ENCODE measurements at regions not wholly inside any gene's neighbourhood (a gene's known extent, or its start where the extent isn't known, plus 50 kb on each side); places are given as distances from the start of the nearest gene placed in this dataset.

DNA sequence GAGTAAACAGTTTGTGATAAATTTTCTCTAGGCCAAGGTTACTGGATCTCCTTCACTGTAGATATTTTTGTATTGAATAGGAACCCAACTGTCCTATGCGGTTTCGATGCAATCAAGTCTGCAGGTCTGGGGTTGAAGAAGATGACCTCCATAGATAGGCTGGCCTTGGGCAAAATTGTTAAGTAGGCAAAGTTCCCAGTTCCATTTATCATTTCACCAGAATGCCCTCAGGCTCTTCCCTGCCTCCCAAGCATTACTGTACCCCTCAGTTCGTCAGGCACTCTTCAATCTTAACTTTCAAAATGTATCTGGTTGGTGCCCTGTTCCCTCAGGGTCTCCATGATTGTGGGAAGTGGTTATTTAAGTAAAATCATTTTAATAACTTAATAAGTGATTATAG, 1802.9 kb upstream of the WWC1 start:
- Histone ChIP-seq H3F3A (ENCODE audit: insufficient read depth) (no peaks in the 10 kb centered on the region), H3K27me3 (ENCODE audit: low read length) (no peaks in the 10 kb centered on the region), H3K79me2 (ENCODE audit: insufficient read depth, low read length) (no peaks in the 10 kb centered on the region), H3K36me3 (ENCODE audit: low read length) (no peaks in the 10 kb centered on the region), H3K4me2 (ENCODE audit: low read depth, low read length, poor library complexity, severe bottlenecking) (no peak overlapping the region), H3K9ac (ENCODE audit: low read length) (no peak overlapping the region), H3K9me3 (ENCODE audit: insufficient read depth, low read length) (no peaks in the 10 kb centered on the region), H4K20me1 (ENCODE audit: low read depth, low read length) (no peaks in the 10 kb centered on the region), H3K4me3 (ENCODE audit: insufficient read depth, low read length, poor library complexity, severe bottlenecking) (no peak overlapping the region), H2AFZ (ENCODE audit: low read depth, low read length, severe bottlenecking) (no peak overlapping the region), H3K9me2 (replicated peaks; ENCODE audit: insufficient read depth, low read length) (no peaks in the 10 kb centered on the region), H3K27ac (ENCODE audit: low read depth, low read length) (no peak overlapping the region)
- TF ChIP-seq EZH2phosphoT487 (conservative IDR thresholded peaks at IDR 0.05; ENCODE audit: low read length), result no peak
- TF ChIP-seq, protein P1, sequence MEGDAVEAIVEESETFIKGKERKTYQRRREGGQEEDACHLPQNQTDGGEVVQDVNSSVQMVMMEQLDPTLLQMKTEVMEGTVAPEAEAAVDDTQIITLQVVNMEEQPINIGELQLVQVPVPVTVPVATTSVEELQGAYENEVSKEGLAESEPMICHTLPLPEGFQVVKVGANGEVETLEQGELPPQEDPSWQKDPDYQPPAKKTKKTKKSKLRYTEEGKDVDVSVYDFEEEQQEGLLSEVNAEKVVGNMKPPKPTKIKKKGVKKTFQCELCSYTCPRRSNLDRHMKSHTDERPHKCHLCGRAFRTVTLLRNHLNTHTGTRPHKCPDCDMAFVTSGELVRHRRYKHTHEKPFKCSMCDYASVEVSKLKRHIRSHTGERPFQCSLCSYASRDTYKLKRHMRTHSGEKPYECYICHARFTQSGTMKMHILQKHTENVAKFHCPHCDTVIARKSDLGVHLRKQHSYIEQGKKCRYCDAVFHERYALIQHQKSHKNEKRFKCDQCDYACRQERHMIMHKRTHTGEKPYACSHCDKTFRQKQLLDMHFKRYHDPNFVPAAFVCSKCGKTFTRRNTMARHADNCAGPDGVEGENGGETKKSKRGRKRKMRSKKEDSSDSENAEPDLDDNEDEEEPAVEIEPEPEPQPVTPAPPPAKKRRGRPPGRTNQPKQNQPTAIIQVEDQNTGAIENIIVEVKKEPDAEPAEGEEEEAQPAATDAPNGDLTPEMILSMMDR (IDR thresholded peaks at IDR 0.05; ENCODE audit: insufficient read depth, low read length, poor library complexity, severe bottlenecking), result no peak

DNA sequence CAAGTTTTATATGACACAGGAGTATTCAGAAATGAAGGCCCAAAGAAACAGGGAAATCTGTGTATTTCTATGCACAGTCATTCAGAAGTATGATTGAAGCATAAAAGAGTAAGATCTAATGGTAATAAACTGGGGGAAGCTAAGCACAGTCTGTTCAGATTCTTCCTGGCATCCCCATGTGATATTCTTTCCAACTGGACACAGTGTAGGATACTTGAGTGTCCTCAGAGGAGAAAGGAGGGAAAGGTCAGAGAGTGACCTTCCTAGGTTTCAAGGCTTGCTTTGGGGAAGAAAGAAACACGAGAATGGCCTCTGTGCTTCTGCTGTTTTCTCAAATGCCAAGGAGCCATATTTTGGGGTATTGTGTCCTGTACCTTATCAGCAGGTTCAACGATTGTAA, 1798.4 kb upstream of the WWC1 start:
- Histone ChIP-seq H2AFZ (ENCODE audit: low read depth, low read length, severe bottlenecking) (no peak overlapping the region), H3K36me3 (ENCODE audit: low read length) (no peaks in the 10 kb centered on the region), H3K9me2 (replicated peaks; ENCODE audit: insufficient read depth, low read length) (no peaks in the 10 kb centered on the region), H3F3A (ENCODE audit: insufficient read depth) (no peaks in the 10 kb centered on the region), H3K4me2 (ENCODE audit: low read depth, low read length, poor library complexity, severe bottlenecking) (no peak overlapping the region), H4K20me1 (ENCODE audit: low read depth, low read length) (no peaks in the 10 kb centered on the region), H3K79me2 (ENCODE audit: insufficient read depth, low read length) (no peaks in the 10 kb centered on the region), H3K27me3 (ENCODE audit: low read length) (no peaks in the 10 kb centered on the region), H3K27ac (ENCODE audit: low read depth, low read length) (no peak overlapping the region), H3K9me3 (ENCODE audit: insufficient read depth, low read length) (no peaks in the 10 kb centered on the region), H3K4me3 (ENCODE audit: insufficient read depth, low read length, poor library complexity, severe bottlenecking) (no peak overlapping the region), H3K9ac (ENCODE audit: low read length) (no peak overlapping the region)
- TF ChIP-seq EZH2phosphoT487 (conservative IDR thresholded peaks at IDR 0.05; ENCODE audit: low read length), result no peak
- TF ChIP-seq, protein P1 (IDR thresholded peaks at IDR 0.05; ENCODE audit: insufficient read depth, low read length, poor library complexity, severe bottlenecking), result no peak

DNA sequence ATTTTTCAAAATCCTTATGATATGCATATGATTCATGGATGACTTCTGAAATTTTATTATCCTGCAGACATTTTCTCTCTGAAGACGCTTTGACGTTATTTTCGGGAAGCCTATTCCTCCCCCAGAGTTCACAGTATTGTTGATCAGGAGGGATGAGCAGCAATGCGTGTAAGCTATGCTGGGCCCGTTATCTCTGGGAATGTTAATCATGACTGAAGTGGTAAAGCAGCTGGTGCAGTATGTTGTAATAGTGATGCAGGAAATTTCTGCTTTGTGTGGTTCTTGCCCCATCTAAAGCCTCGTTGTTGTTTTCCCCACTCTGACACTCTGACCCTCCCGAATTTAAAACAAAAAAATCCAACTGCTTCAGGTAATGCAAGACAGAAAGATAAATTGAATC, 1797.8 kb upstream of the WWC1 start:
- no peaks in the 10 kb centered on the region for H3F3A ChIP-seq (ENCODE audit: insufficient read depth)
- TF ChIP-seq EZH2phosphoT487 (conservative IDR thresholded peaks at IDR 0.05; ENCODE audit: low read length), result no peak
- TF ChIP-seq, protein P1 (IDR thresholded peaks at IDR 0.05; ENCODE audit: insufficient read depth, low read length, poor library complexity, severe bottlenecking), result no peak
- H3K4me3 ChIP-seq (ENCODE audit: insufficient read depth, low read length, poor library complexity, severe bottlenecking), result no peak overlapping the region
- no peaks in the 10 kb centered on the region for H3K27me3 ChIP-seq (ENCODE audit: low read length)
- H3K9ac ChIP-seq (ENCODE audit: low read length), result no peak overlapping the region
- H3K9me3 ChIP-seq (ENCODE audit: insufficient read depth, low read length), result no peaks in the 10 kb centered on the region
- no peak overlapping the region for H3K4me2 ChIP-seq (ENCODE audit: low read depth, low read length, poor library complexity, severe bottlenecking)
- no peaks in the 10 kb centered on the region for H3K36me3 ChIP-seq (ENCODE audit: low read length)
- H4K20me1 ChIP-seq (ENCODE audit: low read depth, low read length), result no peaks in the 10 kb centered on the region
- H2AFZ ChIP-seq (ENCODE audit: low read depth, low read length, severe bottlenecking), result no peak overlapping the region
- H3K9me2 ChIP-seq (replicated peaks; ENCODE audit: insufficient read depth, low read length), result no peaks in the 10 kb centered on the region
- H3K79me2 ChIP-seq (ENCODE audit: insufficient read depth, low read length), result no peaks in the 10 kb centered on the region
- H3K27ac ChIP-seq (ENCODE audit: low read depth, low read length), result no peak overlapping the region

Measured in SU-DHL-6 (cell line).